Urothelium cell line (cell line): ENCODE measurements at regions not wholly inside any gene's neighbourhood (a gene's known extent, or its start where the extent isn't known, plus 50 kb on each side); places are given as distances from the start of the nearest gene placed in this dataset.
"Not testable (repeated sequence)": the region's sequence is repeated elsewhere in the genome, so short reads cannot be mapped to it uniquely, and the experiment has no call there.

ENCODE experiments used
- DNase-seq: peaks from one replicate; pipeline ENCODE4 v3.0.0; 2011; ENCODE audit warnings: low spot score, mixed read lengths
- FAIRE-seq: peaks from 2 replicates; lab custom pipeline; 2011; peaks lifted over from hg19 to GRCh38; lab: Jason Lieb, UNC

GRCh38 chr18:65214456-65214855 is 536.4 kb upstream of the CDH7 start:
- FAIRE-seq = no peak
- no peak for DNase-seq

- FAIRE-seq (no peak), DNase-seq (peak; percentile 10)
These were observed 544.1 kb upstream of the CDH7 start for GRCh38 chr18:65206551-65207260.

- FAIRE-seq (no peak), DNase-seq (no peak)
These were observed 548.7 kb upstream of the CDH7 start for GRCh38 chr18:65202091-65202490.

- FAIRE-seq = no peak
- DNase-seq = no peak
These were observed 575.1 kb upstream of the CDH7 start for GRCh38 chr18:65175681-65176080.

GRCh38 chr18:65162086-65162485 is 588.7 kb upstream of the CDH7 start:
- FAIRE-seq, DNase-seq: not testable (repeated sequence)

- no peak for DNase-seq
- no peak for FAIRE-seq
These were observed 604.3 kb upstream of the CDH7 start for GRCh38 chr18:65146482-65147021.

GRCh38 chr18:65145312-65145711 is 605.5 kb upstream of the CDH7 start:
- DNase-seq = no peak
- no peak for FAIRE-seq

GRCh38 chr18:65133610-65134009 is 617.2 kb upstream of the CDH7 start:
- FAIRE-seq (no peak), DNase-seq (no peak)

GRCh38 chr18:65124633-65125032 is 626.2 kb upstream of the CDH7 start:
- DNase-seq (peak; percentile 9), FAIRE-seq (no peak)

GRCh38 chr18:65103864-65104263 is 646.9 kb upstream of the CDH7 start:
- DNase-seq (no peak), FAIRE-seq (no peak)

- FAIRE-seq (no peak), DNase-seq (no peak)
These were observed 657.5 kb upstream of the CDH7 start for GRCh38 chr18:65093346-65093745.

GRCh38 chr18:65091744-65092329 is 659.0 kb upstream of the CDH7 start:
- DNase-seq (peak; percentile 9), FAIRE-seq (no peak)

- DNase-seq (no peak), FAIRE-seq (no peak)
These were observed 667.9 kb upstream of the CDH7 start for GRCh38 chr18:65082907-65083306.

- FAIRE-seq = no peak
- no peak for DNase-seq
These were observed 669.0 kb upstream of the CDH7 start for GRCh38 chr18:65081786-65082185.

GRCh38 chr18:65073060-65073550 is 677.7 kb upstream of the CDH7 start:
- no peak for DNase-seq
- FAIRE-seq = no peak

- FAIRE-seq = no peak
- DNase-seq = peak; percentile 0
These were observed 693.3 kb upstream of the CDH7 start for GRCh38 chr18:65057439-65058083.

GRCh38 chr18:65056575-65056974 is 694.2 kb upstream of the CDH7 start:
- DNase-seq (no peak), FAIRE-seq (no peak)

- no peak for FAIRE-seq
These were observed 701.2 kb upstream of the CDH7 start for GRCh38 chr18:65049586-65049985.

GRCh38 chr18:65039578-65039977 is 711.2 kb upstream of the CDH7 start:
- DNase-seq = no peak
- no peak for FAIRE-seq

More at GRCh38 chr18:65049586-65049985, 701.2 kb upstream of the CDH7 start:
- no peak for DNase-seq

- FAIRE-seq = no peak
- no peak for DNase-seq
These were observed 715.1 kb upstream of the CDH7 start for GRCh38 chr18:65035701-65036100.

- DNase-seq (no peak), FAIRE-seq (no peak)
These were observed 725.1 kb upstream of the CDH7 start for GRCh38 chr18:65025756-65026155.

- FAIRE-seq (no peak), DNase-seq (no peak)
These were observed 729.8 kb upstream of the CDH7 start for GRCh38 chr18:65021021-65021420.
